IgD-negative memory B cell (primary cell): ENCODE measurements at regions not wholly inside any gene's neighbourhood (a gene's known extent, or its start where the extent isn't known, plus 50 kb on each side); places are given as distances from the start of the nearest gene placed in this dataset.

Experiments
- H3K27ac Mint-ChIP-seq, 3 donors: one replicate each; pipeline ENCODE4 v1.8.0; 2020 to 2022; ENCODE audit warnings: mild to moderate bottlenecking in 3 of 3, mixed read lengths in 3 of 3, moderate library complexity in 1 of 3
- H3K27me3 Mint-ChIP-seq: one replicate; pipeline ENCODE4 v1.8.0; 2021; ENCODE audit warnings: mixed read lengths
- H3K36me3 Mint-ChIP-seq: one replicate; pipeline ENCODE4 v1.8.0; 2020; ENCODE audit warnings: mild to moderate bottlenecking, mixed read lengths
- H3K4me1 Mint-ChIP-seq, 3 donors: one replicate each; pipeline ENCODE4 v1.8.0; 2020 to 2022; ENCODE audit warnings: mixed read lengths in 3 of 3, mild to moderate bottlenecking in 1 of 3
- H3K4me3 Mint-ChIP-seq, 4 donors: one replicate each; pipeline ENCODE4 v1.8.0; 2020 to 2022; ENCODE audit warnings: mild to moderate bottlenecking in 4 of 4, mixed read lengths in 4 of 4, moderate library complexity in 3 of 4
- H3K9me3 Mint-ChIP-seq, 3 donors: one replicate each; pipeline ENCODE4 v1.8.0; 2020 to 2021; ENCODE audit warnings: mixed read lengths in 3 of 3, mild to moderate bottlenecking in 1 of 3

GRCh38 chr1:115215703-115216521, 122.1 kb downstream of the NGF start:
- peak overlapping the region in 1 of 3 donors; percentile 55 for H3K27ac Mint-ChIP-seq
- no peaks in the 10 kb centered on the region for H3K4me1 Mint-ChIP-seq
- no peak overlapping the region for H3K4me3 Mint-ChIP-seq
- peaks cover 0 to 4% (median 0%) of the 10 kb centered on the region in 3 donors for H3K9me3 Mint-ChIP-seq
- peaks cover 8% of the 10 kb centered on the region for H3K27me3 Mint-ChIP-seq
- H3K36me3 Mint-ChIP-seq, result no peaks in the 10 kb centered on the region

- Mint-ChIP-seq H3K9me3 (peaks cover 0 to 4% (median 2%) of the 10 kb centered on the region in 3 donors), H3K36me3 (no peaks in the 10 kb centered on the region), H3K27ac (peak overlapping the region in 1 of 3 donors; percentile 42)
Observed at GRCh38 chr1:115215110-115215509, 122.9 kb downstream of the NGF start.

GRCh38 chr1:115214098-115214497, 124.0 kb downstream of the NGF start:
- Mint-ChIP-seq H3K9me3 (peaks cover 0 to 4% (median 2%) of the 10 kb centered on the region in 3 donors), H3K4me3 (no peak overlapping the region), H3K4me1 (no peaks in the 10 kb centered on the region)

More at GRCh38 chr1:115215110-115215509, 122.9 kb downstream of the NGF start:
- no peak overlapping the region for H3K4me3 Mint-ChIP-seq
- H3K4me1 Mint-ChIP-seq, result no peaks in the 10 kb centered on the region
- peaks cover 8% of the 10 kb centered on the region for H3K27me3 Mint-ChIP-seq

GRCh38 chr1:115213130-115213529, 123.8 kb upstream of the TSPAN2 start:
- no peak overlapping the region for H3K27ac Mint-ChIP-seq
- H3K4me1 Mint-ChIP-seq, result no peaks in the 10 kb centered on the region
- H3K4me3 Mint-ChIP-seq, result no peak overlapping the region
- H3K27me3 Mint-ChIP-seq, result peaks cover 8% of the 10 kb centered on the region
- no peaks in the 10 kb centered on the region for H3K36me3 Mint-ChIP-seq
- peaks cover 0 to 4% (median 2%) of the 10 kb centered on the region in 3 donors for H3K9me3 Mint-ChIP-seq

More at GRCh38 chr1:115214098-115214497, 124.0 kb downstream of the NGF start:
- Mint-ChIP-seq H3K27ac (no peak overlapping the region), H3K27me3 (peaks cover 8% of the 10 kb centered on the region), H3K36me3 (no peaks in the 10 kb centered on the region)

GRCh38 chr1:115211071-115211745, 121.9 kb upstream of the TSPAN2 start:
- Mint-ChIP-seq H3K9me3 (peaks cover 0 to 4% (median 2%) of the 10 kb centered on the region in 3 donors), H3K4me3 (no peak overlapping the region), H3K36me3 (no peaks in the 10 kb centered on the region), H3K4me1 (no peaks in the 10 kb centered on the region), H3K27ac (no peak overlapping the region), H3K27me3 (peaks cover 6% of the 10 kb centered on the region)

GRCh38 chr1:115210302-115210711, 121.0 kb upstream of the TSPAN2 start:
- Mint-ChIP-seq H3K4me1 (no peaks in the 10 kb centered on the region), H3K9me3 (peaks cover 2 to 4% (median 4%) of the 10 kb centered on the region in 3 donors), H3K27ac (no peak overlapping the region), H3K36me3 (no peaks in the 10 kb centered on the region), H3K4me3 (no peak overlapping the region), H3K27me3 (peaks cover 4% of the 10 kb centered on the region)

- Mint-ChIP-seq H3K27ac (no peak overlapping the region), H3K36me3 (no peaks in the 10 kb centered on the region), H3K9me3 (peaks cover 5 to 9% (median 8%) of the 10 kb centered on the region in 3 donors), H3K4me1 (no peaks in the 10 kb centered on the region), H3K4me3 (no peak overlapping the region), H3K27me3 (peaks cover 4% of the 10 kb centered on the region)
Observed at GRCh38 chr1:115204513-115204912, 115.2 kb upstream of the TSPAN2 start.

GRCh38 chr1:115203287-115203686, 114.0 kb upstream of the TSPAN2 start:
- Mint-ChIP-seq H3K27ac (no peak overlapping the region), H3K36me3 (no peaks in the 10 kb centered on the region), H3K4me3 (no peak overlapping the region), H3K4me1 (no peaks in the 10 kb centered on the region), H3K27me3 (peaks cover 9% of the 10 kb centered on the region), H3K9me3 (peaks cover 5 to 9% (median 8%) of the 10 kb centered on the region in 3 donors)

- no peak overlapping the region for H3K4me3 Mint-ChIP-seq
- H3K27ac Mint-ChIP-seq, result no peak overlapping the region
- no peaks in the 10 kb centered on the region for H3K4me1 Mint-ChIP-seq
- H3K27me3 Mint-ChIP-seq, result peaks cover 5% of the 10 kb centered on the region
- H3K9me3 Mint-ChIP-seq, result peaks cover 5 to 9% (median 9%) of the 10 kb centered on the region in 3 donors
- H3K36me3 Mint-ChIP-seq, result no peaks in the 10 kb centered on the region
Observed at GRCh38 chr1:115201598-115201997, 112.3 kb upstream of the TSPAN2 start.

- H3K4me1 Mint-ChIP-seq, result no peaks in the 10 kb centered on the region
- no peak overlapping the region for H3K27ac Mint-ChIP-seq
- no peak overlapping the region for H3K4me3 Mint-ChIP-seq
- H3K27me3 Mint-ChIP-seq, result peaks cover 5% of the 10 kb centered on the region
- no peaks in the 10 kb centered on the region for H3K36me3 Mint-ChIP-seq
- H3K9me3 Mint-ChIP-seq, result peaks cover 3 to 9% (median 7%) of the 10 kb centered on the region in 3 donors
Observed at GRCh38 chr1:115199416-115200132, 110.3 kb upstream of the TSPAN2 start.

- Mint-ChIP-seq H3K9me3 (peaks cover 3 to 9% (median 7%) of the 10 kb centered on the region in 3 donors), H3K4me3 (no peak overlapping the region), H3K4me1 (no peaks in the 10 kb centered on the region), H3K36me3 (no peaks in the 10 kb centered on the region), H3K27ac (no peak overlapping the region), H3K27me3 (peaks cover 9% of the 10 kb centered on the region)
Observed at GRCh38 chr1:115198938-115199337, 109.6 kb upstream of the TSPAN2 start.

GRCh38 chr1:115196296-115196695, 107.0 kb upstream of the TSPAN2 start:
- Mint-ChIP-seq H3K4me1 (no peaks in the 10 kb centered on the region), H3K27ac (no peak overlapping the region), H3K27me3 (peaks cover 10% of the 10 kb centered on the region), H3K36me3 (no peaks in the 10 kb centered on the region), H3K4me3 (no peak overlapping the region), H3K9me3 (peaks cover 0 to 1% (median 0%) of the 10 kb centered on the region in 3 donors)

GRCh38 chr1:115194506-115194905, 105.2 kb upstream of the TSPAN2 start:
- peaks cover 0 to 1% (median 0%) of the 10 kb centered on the region in 3 donors for H3K9me3 Mint-ChIP-seq
- no peaks in the 10 kb centered on the region for H3K36me3 Mint-ChIP-seq
- no peak overlapping the region for H3K27ac Mint-ChIP-seq
- peaks cover 10% of the 10 kb centered on the region for H3K27me3 Mint-ChIP-seq
- H3K4me3 Mint-ChIP-seq, result no peak overlapping the region
- peaks cover 0 to 2% (median 0%) of the 10 kb centered on the region in 3 donors for H3K4me1 Mint-ChIP-seq

GRCh38 chr1:115193046-115193828, 103.9 kb upstream of the TSPAN2 start:
- Mint-ChIP-seq H3K4me1 (peaks cover 0 to 2% (median 0%) of the 10 kb centered on the region in 3 donors), H3K36me3 (no peaks in the 10 kb centered on the region), H3K27me3 (peaks cover 5% of the 10 kb centered on the region), H3K9me3 (peaks cover 0 to 1% (median 0%) of the 10 kb centered on the region in 3 donors), H3K4me3 (no peak overlapping the region), H3K27ac (no peak overlapping the region)
